ENCODE measurements at regions not wholly inside any gene's neighbourhood (a gene's known extent, or its start where the extent isn't known, plus 50 kb on each side); places are given as distances from the start of the nearest gene placed in this dataset.

- no peak for DNase-seq
Measured at GRCh38 chr6:82680192-82680591, 316.6 kb downstream of the TPBG start.

GRCh38 chr6:82681119-82681714 lies 317.6 kb downstream of the TPBG start:
- no peak for DNase-seq

GRCh38 chr6:82686719-82687118 lies 323.1 kb downstream of the TPBG start:
- DNase-seq, result no peak

GRCh38 chr6:82687855-82688254 lies 324.2 kb downstream of the TPBG start:
- DNase-seq, result no peak

- DNase-seq, result no peak
Measured at GRCh38 chr6:82690283-82690682, 326.7 kb downstream of the TPBG start.

GRCh38 chr6:82691997-82692396 lies 328.4 kb downstream of the TPBG start:
- DNase-seq, result no peak

- DNase-seq, result peak; percentile 100
Measured at GRCh38 chr6:82693094-82693493, 329.5 kb downstream of the TPBG start.

- DNase-seq, result no peak
Measured at GRCh38 chr6:82701341-82701740, 337.7 kb downstream of the TPBG start.

- no peak for DNase-seq
Measured at GRCh38 chr6:82702574-82702973, 339.0 kb downstream of the TPBG start.

- no peak for DNase-seq
Measured at GRCh38 chr6:82703230-82703629, 339.6 kb downstream of the TPBG start.

- no peak for DNase-seq
Measured at GRCh38 chr6:82704045-82704444, 340.4 kb downstream of the TPBG start.

GRCh38 chr6:82705579-82705978 lies 342.0 kb downstream of the TPBG start:
- DNase-seq, result no peak

- no peak for DNase-seq
Measured at GRCh38 chr6:82711105-82711827, 347.6 kb downstream of the TPBG start.

- DNase-seq, result no peak
Measured at GRCh38 chr6:82711971-82712370, 348.4 kb downstream of the TPBG start.

GRCh38 chr6:82712389-82712788 lies 348.8 kb downstream of the TPBG start:
- no peak for DNase-seq

GRCh38 chr6:82712826-82713225 lies 349.2 kb downstream of the TPBG start:
- DNase-seq, result no peak

- DNase-seq, result no peak
Measured at GRCh38 chr6:82720992-82721391, 344.6 kb downstream of the UBE3D start.

- no peak for DNase-seq
Measured at GRCh38 chr6:82735790-82736189, 329.9 kb downstream of the UBE3D start.

GRCh38 chr6:82737965-82738364 lies 327.7 kb downstream of the UBE3D start:
- no peak for DNase-seq

- DNase-seq, result peak; percentile 78
Measured at GRCh38 chr6:82738773-82739172, 326.9 kb downstream of the UBE3D start.

GRCh38 chr6:82739303-82739702 lies 326.3 kb downstream of the UBE3D start:
- DNase-seq, result no peak

GRCh38 chr6:82740072-82740471 lies 325.6 kb downstream of the UBE3D start:
- DNase-seq, result no peak

GRCh38 chr6:82741325-82741995 lies 324.2 kb downstream of the UBE3D start:
- no peak for DNase-seq

- peak; percentile 77 for DNase-seq
Measured at GRCh38 chr6:82741996-82742385, 323.6 kb downstream of the UBE3D start.
